NCI-H345 treated with DMSO at 0.1 percent for 48 hours (cell line): ENCODE measurements at regions not wholly inside any gene's neighbourhood (a gene's known extent, or its start where the extent isn't known, plus 50 kb on each side); places are given as distances from the start of the nearest gene placed in this dataset.
"Not testable (repeated sequence)": the region's sequence is repeated elsewhere in the genome, so short reads cannot be mapped to it uniquely, and the experiment has no call there.

Experiments
- DNase-seq: peaks from one replicate; lab custom pipeline; 2025; ENCODE audit not compliant: unreplicated experiment; lab: John Stamatoyannopoulos, UW

GRCh38 chrX:128804828-128805227 is 718.5 kb downstream of the SMARCA1 start:
- no peak for DNase-seq

GRCh38 chrX:128800138-128800537 is 723.2 kb downstream of the SMARCA1 start:
- no peak for DNase-seq

- not testable (repeated sequence) for DNase-seq
Observed at GRCh38 chrX:128783139-128783538, 730.9 kb upstream of the ACTRT1 start.

- no peak for DNase-seq
Observed at GRCh38 chrX:128781506-128781905, 729.3 kb upstream of the ACTRT1 start.

GRCh38 chrX:128780934-128781333 is 728.7 kb upstream of the ACTRT1 start:
- no peak for DNase-seq

GRCh38 chrX:128769495-128769894 is 717.3 kb upstream of the ACTRT1 start:
- no peak for DNase-seq

GRCh38 chrX:128759745-128760144 is 707.5 kb upstream of the ACTRT1 start:
- DNase-seq = no peak

- DNase-seq = no peak
Observed at GRCh38 chrX:128759177-128759576, 707.0 kb upstream of the ACTRT1 start.

GRCh38 chrX:128754130-128754529 is 701.9 kb upstream of the ACTRT1 start:
- DNase-seq = no peak

- no peak for DNase-seq
Observed at GRCh38 chrX:128739539-128739938, 687.3 kb upstream of the ACTRT1 start.

GRCh38 chrX:128728943-128729342 is 676.7 kb upstream of the ACTRT1 start:
- DNase-seq = no peak

GRCh38 chrX:128717635-128718578 is 665.7 kb upstream of the ACTRT1 start:
- no peak for DNase-seq

- DNase-seq = no peak
Observed at GRCh38 chrX:128714425-128714824, 662.2 kb upstream of the ACTRT1 start.

GRCh38 chrX:128699716-128700285 is 647.6 kb upstream of the ACTRT1 start:
- no peak for DNase-seq

GRCh38 chrX:128698573-128699181 is 646.5 kb upstream of the ACTRT1 start:
- DNase-seq = no peak

GRCh38 chrX:128691872-128692271 is 639.7 kb upstream of the ACTRT1 start:
- no peak for DNase-seq

GRCh38 chrX:128685387-128685786 is 633.2 kb upstream of the ACTRT1 start:
- DNase-seq = no peak

GRCh38 chrX:128676651-128677050 is 624.4 kb upstream of the ACTRT1 start:
- no peak for DNase-seq

GRCh38 chrX:128674326-128675086 is 622.3 kb upstream of the ACTRT1 start:
- not testable (repeated sequence) for DNase-seq

GRCh38 chrX:128664211-128664610 is 612.0 kb upstream of the ACTRT1 start:
- DNase-seq = no peak

GRCh38 chrX:128653524-128654060 is 601.4 kb upstream of the ACTRT1 start:
- no peak for DNase-seq
